Coronary artery (tissue), 2 donors: ENCODE measurements at regions not wholly inside any gene's neighbourhood (a gene's known extent, or its start where the extent isn't known, plus 50 kb on each side); places are given as distances from the start of the nearest gene placed in this dataset.

ENCODE experiments used
- DNase-seq: peaks from one replicate; pipeline ENCODE4 v3.0.0-alpha.2; 2017; ENCODE audit warnings: low spot score
- H3K27ac ChIP-seq, 2 donors: fragments of 200-600 bp; sonication (generic); one replicate each; pipeline ENCODE4 v1.5.1; 2016 to 2019
- H3K4me3 ChIP-seq: fragments of 200-600 bp; sonication (generic); 2 replicates; pipeline ENCODE4 v1.5.1; 2016; ENCODE audit warnings: mild to moderate bottlenecking, moderate library complexity
- CTCF ChIP-seq: fragments of 200-600 bp; sonication (generic); IDR thresholded peaks from one replicate; pipeline ENCODE4 v1.5.1; 2019; ENCODE audit warnings: antibody characterized with exemption

GRCh38 chr1:188225975-188226374, 1397.2 kb downstream of the PLA2G4A start:
- Histone ChIP-seq H3K4me3 (no peak overlapping the region), H3K27ac (no peak overlapping the region)
- DNase-seq = no peak
- TF ChIP-seq CTCF = no peak

- no peak for DNase-seq
- Histone ChIP-seq H3K27ac (no peak overlapping the region), H3K4me3 (no peak overlapping the region)
- no peak for TF ChIP-seq CTCF
These were observed 1399.9 kb downstream of the PLA2G4A start for GRCh38 chr1:188228623-188229022.

GRCh38 chr1:188237573-188238348, 1409.0 kb downstream of the PLA2G4A start:
- H3K4me3 ChIP-seq = no peak overlapping the region
- no peak for DNase-seq
- H3K27ac ChIP-seq = no peak overlapping the region
- TF ChIP-seq CTCF = no peak

- Histone ChIP-seq H3K27ac (no peak overlapping the region), H3K4me3 (no peak overlapping the region)
- no peak for TF ChIP-seq CTCF
- no peak for DNase-seq
These were observed 1412.1 kb downstream of the PLA2G4A start for GRCh38 chr1:188240772-188241406.

- DNase-seq = no peak
- Histone ChIP-seq H3K4me3 (no peak overlapping the region), H3K27ac (no peak overlapping the region)
- TF ChIP-seq CTCF = no peak
These were observed 1412.9 kb downstream of the PLA2G4A start for GRCh38 chr1:188241629-188242028.

GRCh38 chr1:188243456-188243855, 1414.7 kb downstream of the PLA2G4A start:
- TF ChIP-seq CTCF = no peak
- no peak for DNase-seq
- no peak overlapping the region for H3K4me3 ChIP-seq
- no peak overlapping the region for H3K27ac ChIP-seq

- Histone ChIP-seq H3K27ac (no peak overlapping the region), H3K4me3 (no peak overlapping the region)
- TF ChIP-seq CTCF = no peak
- DNase-seq = no peak
These were observed 1415.9 kb downstream of the PLA2G4A start for GRCh38 chr1:188244681-188245080.
